H1 (cell line): ENCODE measurements at regions not wholly inside any gene's neighbourhood (a gene's known extent, or its start where the extent isn't known, plus 50 kb on each side); places are given as distances from the start of the nearest gene placed in this dataset.

Experiments used
- PHF8 ChIP-seq: fragments of 200-600 bp; sonication (generic); conservative IDR thresholded peaks from 2 replicates; pipeline ENCODE4 v1.7.1; 2012; ENCODE audit warnings: low read depth, mild to moderate bottlenecking, inconsistent platforms, low read length, moderate library complexity
- TF ChIP-seq, protein P1 (sequence below), 3 experiments: IDR thresholded peaks; 1 replicate in 2 of 3; 2 replicates in 1 of 3; pipeline versions ENCODE4 v1.5.1 to v1.6.1; 2011; ENCODE audit warnings: low read length in 3 of 3, mild to moderate bottlenecking in 3 of 3, inconsistent platforms in 2 of 3, low read depth in 1 of 3, moderate library complexity in 1 of 3; ENCODE audit not compliant: insufficient read depth in 1 of 3; ENCODE audit errors: control extremely low read depth in 1 of 3

- no peak for TF ChIP-seq PHF8
- TF ChIP-seq, protein P1, sequence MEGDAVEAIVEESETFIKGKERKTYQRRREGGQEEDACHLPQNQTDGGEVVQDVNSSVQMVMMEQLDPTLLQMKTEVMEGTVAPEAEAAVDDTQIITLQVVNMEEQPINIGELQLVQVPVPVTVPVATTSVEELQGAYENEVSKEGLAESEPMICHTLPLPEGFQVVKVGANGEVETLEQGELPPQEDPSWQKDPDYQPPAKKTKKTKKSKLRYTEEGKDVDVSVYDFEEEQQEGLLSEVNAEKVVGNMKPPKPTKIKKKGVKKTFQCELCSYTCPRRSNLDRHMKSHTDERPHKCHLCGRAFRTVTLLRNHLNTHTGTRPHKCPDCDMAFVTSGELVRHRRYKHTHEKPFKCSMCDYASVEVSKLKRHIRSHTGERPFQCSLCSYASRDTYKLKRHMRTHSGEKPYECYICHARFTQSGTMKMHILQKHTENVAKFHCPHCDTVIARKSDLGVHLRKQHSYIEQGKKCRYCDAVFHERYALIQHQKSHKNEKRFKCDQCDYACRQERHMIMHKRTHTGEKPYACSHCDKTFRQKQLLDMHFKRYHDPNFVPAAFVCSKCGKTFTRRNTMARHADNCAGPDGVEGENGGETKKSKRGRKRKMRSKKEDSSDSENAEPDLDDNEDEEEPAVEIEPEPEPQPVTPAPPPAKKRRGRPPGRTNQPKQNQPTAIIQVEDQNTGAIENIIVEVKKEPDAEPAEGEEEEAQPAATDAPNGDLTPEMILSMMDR (IDR thresholded peaks at IDR 0.05; ENCODE audit: control extremely low read depth in 1 of 3, insufficient read depth in 1 of 3, low read depth in 1 of 3, low read length in 3 of 3), result no peak
Observed at GRCh38 chr3:159258934-159259333, 457.1 kb downstream of the MFSD1 start.
